Uterus (tissue), 2 donors: ENCODE measurements at regions not wholly inside any gene's neighbourhood (a gene's known extent, or its start where the extent isn't known, plus 50 kb on each side); places are given as distances from the start of the nearest gene placed in this dataset.

Experiments used
- POLR2A ChIP-seq, 2 donors: fragments of 450-650 bp; IDR thresholded peaks; one replicate each; pipeline ENCODE4 v1.6.1; 2016; ENCODE audit warnings: antibody characterized with exemption in 2 of 2, mild to moderate bottlenecking in 1 of 2, moderate library complexity in 1 of 2
- TF ChIP-seq, protein P1 (sequence below), 4 experiments: fragments of 200-600 bp in 2 of 4; fragments of 450-650 bp in 2 of 4; sonication (generic) in 2 of 4; IDR thresholded peaks; one replicate each; pipeline ENCODE4 v1.5.1; 2016 to 2019; ENCODE audit warnings: antibody characterized with exemption in 4 of 4, mild to moderate bottlenecking in 2 of 4, moderate library complexity in 1 of 4

GRCh38 chr18:44195394-44196140 lies 485.1 kb upstream of the SETBP1 start:
- TF ChIP-seq, protein P1, sequence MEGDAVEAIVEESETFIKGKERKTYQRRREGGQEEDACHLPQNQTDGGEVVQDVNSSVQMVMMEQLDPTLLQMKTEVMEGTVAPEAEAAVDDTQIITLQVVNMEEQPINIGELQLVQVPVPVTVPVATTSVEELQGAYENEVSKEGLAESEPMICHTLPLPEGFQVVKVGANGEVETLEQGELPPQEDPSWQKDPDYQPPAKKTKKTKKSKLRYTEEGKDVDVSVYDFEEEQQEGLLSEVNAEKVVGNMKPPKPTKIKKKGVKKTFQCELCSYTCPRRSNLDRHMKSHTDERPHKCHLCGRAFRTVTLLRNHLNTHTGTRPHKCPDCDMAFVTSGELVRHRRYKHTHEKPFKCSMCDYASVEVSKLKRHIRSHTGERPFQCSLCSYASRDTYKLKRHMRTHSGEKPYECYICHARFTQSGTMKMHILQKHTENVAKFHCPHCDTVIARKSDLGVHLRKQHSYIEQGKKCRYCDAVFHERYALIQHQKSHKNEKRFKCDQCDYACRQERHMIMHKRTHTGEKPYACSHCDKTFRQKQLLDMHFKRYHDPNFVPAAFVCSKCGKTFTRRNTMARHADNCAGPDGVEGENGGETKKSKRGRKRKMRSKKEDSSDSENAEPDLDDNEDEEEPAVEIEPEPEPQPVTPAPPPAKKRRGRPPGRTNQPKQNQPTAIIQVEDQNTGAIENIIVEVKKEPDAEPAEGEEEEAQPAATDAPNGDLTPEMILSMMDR (IDR thresholded peaks at IDR 0.05) = no peak
- no peak for TF ChIP-seq POLR2A (IDR thresholded peaks at IDR 0.05)
